ENCODE measurements at regions not wholly inside any gene's neighbourhood (a gene's known extent, or its start where the extent isn't known, plus 50 kb on each side); places are given as distances from the start of the nearest gene placed in this dataset.

- no peak for TF ChIP-seq CTCF (IDR thresholded peaks at IDR 0.05)
- no peak for TF ChIP-seq ZFX (IDR thresholded peaks at IDR 0.05; ENCODE audit: borderline replicate concordance)
Observed at GRCh38 chr5:3266861-3267260, 328.8 kb upstream of the IRX1 start.
